ENCODE measurements at regions not wholly inside any gene's neighbourhood (a gene's known extent, or its start where the extent isn't known, plus 50 kb on each side); places are given as distances from the start of the nearest gene placed in this dataset.

DNA sequence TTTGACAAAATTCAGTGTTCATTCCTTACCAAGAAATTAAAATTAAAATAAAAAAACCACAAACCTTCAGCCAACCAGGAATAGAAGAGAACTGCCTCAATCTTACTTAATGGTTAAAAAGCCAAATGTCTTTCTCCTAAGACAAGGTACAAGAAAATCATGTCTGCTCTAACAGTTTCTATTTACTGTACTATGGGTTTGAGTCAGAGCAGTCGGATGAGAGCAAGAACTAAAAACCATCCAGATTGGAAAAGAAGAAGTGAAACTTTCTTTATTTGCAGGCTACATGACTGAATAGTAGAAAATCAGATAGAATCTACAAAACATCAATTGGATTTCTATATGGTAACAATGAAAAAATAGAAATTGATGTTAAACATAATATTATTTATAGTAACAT lies 555.5 kb upstream of the TNP1 start:
- H3K9me3 ChIP-seq = no peaks in the 10 kb centered on the region
- H3K27me3 ChIP-seq (ENCODE audit: insufficient read depth in 3 of 3, low read length in 2 of 3) = no peaks in the 10 kb centered on the region
- no peaks in the 10 kb centered on the region for H3K36me3 ChIP-seq (ENCODE audit: insufficient read depth in 1 of 2, low read depth in 1 of 2)
- WGBS, 3 donors = 87 to 97% (median 88%) methylated on average over 1 of the region's 1 CpG
- H3K27ac ChIP-seq = no peak overlapping the region
- ATAC-seq (no peak), DNase-seq (no peak)
- H3K4me3 ChIP-seq = no peak overlapping the region
- no peak for TF ChIP-seq CTCF (IDR thresholded peaks at IDR 0.05)
- intact Hi-C loops (cut with DNase I) = no loop called here
- peaks cover 6% of the 10 kb centered on the region for H3K4me1 ChIP-seq

DNA sequence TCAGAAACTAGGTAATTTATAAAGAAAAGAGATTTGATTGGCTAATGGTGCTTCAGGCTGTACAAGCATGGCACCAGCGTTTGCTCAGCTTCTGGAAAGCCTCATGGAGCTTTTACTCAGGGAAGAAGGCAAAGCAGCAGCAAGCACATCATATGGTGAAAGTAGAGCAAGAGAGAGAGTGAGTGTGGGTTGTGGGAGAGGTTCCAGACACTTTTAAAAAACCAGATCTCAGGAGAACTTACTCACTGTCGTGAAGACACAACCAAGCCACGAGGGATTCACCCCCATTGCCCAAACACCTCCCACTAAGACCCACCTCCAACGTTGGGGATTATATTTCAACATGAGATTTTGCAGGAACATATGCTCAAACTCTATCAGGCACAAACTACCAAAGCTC lies 554.6 kb upstream of the TNP1 start:
- TF ChIP-seq CTCF (IDR thresholded peaks at IDR 0.05) = no peak
- H3K9me3 ChIP-seq = no peaks in the 10 kb centered on the region
- H3K4me3 ChIP-seq = no peak overlapping the region
- H3K27me3 ChIP-seq (ENCODE audit: insufficient read depth in 3 of 3, low read length in 2 of 3) = no peaks in the 10 kb centered on the region
- ATAC-seq = no peak
- peaks cover 6% of the 10 kb centered on the region for H3K4me1 ChIP-seq
- intact Hi-C loops (cut with DNase I) = no loop called here
- no peak for DNase-seq
- WGBS, 3 donors = 79 to 84% (median 79%) methylated on average over 4 of the region's 4 CpGs
- no peak overlapping the region for H3K27ac ChIP-seq
- no peaks in the 10 kb centered on the region for H3K36me3 ChIP-seq (ENCODE audit: insufficient read depth in 1 of 2, low read depth in 1 of 2)

DNA sequence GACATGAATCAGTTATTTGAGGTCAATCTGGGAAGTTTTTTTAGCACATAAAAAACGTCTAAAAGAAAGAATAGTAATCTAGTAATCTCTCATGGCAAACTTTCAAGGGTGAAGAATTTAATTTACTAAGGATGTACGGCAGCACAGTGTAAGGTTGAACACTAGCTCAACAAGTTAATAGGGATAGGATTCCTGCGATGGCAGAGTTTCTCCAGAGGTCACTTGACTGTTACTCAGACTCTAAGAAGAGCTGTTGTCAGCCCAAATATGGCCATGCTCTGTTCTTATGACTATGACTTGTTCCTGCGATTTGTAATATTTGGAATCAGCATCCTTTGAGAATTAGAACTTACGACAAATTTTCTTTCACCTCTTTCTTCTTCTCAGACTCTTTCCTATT lies 553.3 kb upstream of the TNP1 start:
- Histone ChIP-seq H3K4me3 (no peak overlapping the region), H3K4me1 (peaks cover 6% of the 10 kb centered on the region), H3K36me3 (ENCODE audit: insufficient read depth in 1 of 2, low read depth in 1 of 2) (no peaks in the 10 kb centered on the region), H3K9me3 (no peaks in the 10 kb centered on the region), H3K27ac (peak overlapping the region; percentile 28), H3K27me3 (ENCODE audit: insufficient read depth in 3 of 3, low read length in 2 of 3) (no peaks in the 10 kb centered on the region)
- intact Hi-C loops (cut with DNase I) = no loop called here
- WGBS, 3 donors = 46 to 49% (median 47%) methylated on average over 5 of the region's 5 CpGs
- ATAC-seq = peak; percentile 53 to 84 (median 70)
- DNase-seq = no peak
- no peak for TF ChIP-seq CTCF (IDR thresholded peaks at IDR 0.05)

DNA sequence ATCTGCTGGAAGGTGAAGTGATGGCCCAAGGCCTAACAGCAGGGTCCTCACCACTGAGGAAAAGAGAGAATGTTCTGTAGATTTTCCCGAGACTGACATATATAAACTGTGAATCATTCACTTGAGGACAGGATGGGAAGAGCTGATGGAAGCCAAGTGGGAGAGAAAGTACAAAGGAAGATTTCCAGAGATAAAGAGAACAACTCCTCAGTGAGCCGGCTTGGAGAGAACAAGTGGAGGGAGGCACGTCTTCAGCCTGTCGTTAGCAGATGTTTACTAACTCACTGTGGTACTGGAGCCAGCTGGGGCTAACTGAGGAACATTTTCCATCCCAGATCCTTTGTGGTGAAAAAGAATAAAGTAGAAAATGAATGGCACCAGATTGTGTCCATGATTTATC lies 552.9 kb upstream of the TNP1 start:
- Histone ChIP-seq H3K36me3 (ENCODE audit: insufficient read depth in 1 of 2, low read depth in 1 of 2) (no peaks in the 10 kb centered on the region), H3K4me3 (no peak overlapping the region), H3K27ac (peak overlapping the region; percentile 28), H3K4me1 (peaks cover 6% of the 10 kb centered on the region), H3K27me3 (ENCODE audit: insufficient read depth in 3 of 3, low read length in 2 of 3) (no peaks in the 10 kb centered on the region), H3K9me3 (no peaks in the 10 kb centered on the region)
- ATAC-seq = peak in 2 of 4 donors; percentile 43 to 63
- intact Hi-C loops (cut with DNase I) = no loop called here
- no peak for DNase-seq
- WGBS, 3 donors = 48 to 69% (median 52%) methylated on average over 4 of the region's 4 CpGs
- no peak for TF ChIP-seq CTCF (IDR thresholded peaks at IDR 0.05)

DNA sequence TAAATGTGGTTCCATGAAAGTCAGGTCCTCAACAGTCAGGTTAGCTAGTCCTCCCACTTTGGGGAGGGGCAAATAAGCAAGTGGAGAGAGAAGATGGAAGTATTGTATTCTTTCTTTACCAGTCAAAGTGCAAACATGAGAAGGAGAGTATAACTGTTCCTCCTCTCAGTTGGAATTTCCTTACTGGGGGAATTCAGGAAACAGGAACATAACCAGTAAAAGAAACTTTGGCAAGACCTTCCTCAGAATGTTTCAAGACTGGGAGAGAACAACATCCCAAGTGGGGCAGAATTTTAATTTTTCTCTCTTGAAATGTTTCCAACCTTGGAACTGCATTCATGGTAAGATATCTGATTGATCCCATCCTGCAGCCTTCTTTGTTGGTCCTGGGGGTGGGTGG lies 552.4 kb upstream of the TNP1 start:
- no peaks in the 10 kb centered on the region for H3K36me3 ChIP-seq (ENCODE audit: insufficient read depth in 1 of 2, low read depth in 1 of 2)
- H3K27ac ChIP-seq = peak overlapping the region; percentile 28
- DNase-seq = no peak
- TF ChIP-seq CTCF (IDR thresholded peaks at IDR 0.05) = no peak
- no peaks in the 10 kb centered on the region for H3K27me3 ChIP-seq (ENCODE audit: insufficient read depth in 3 of 3, low read length in 2 of 3)
- intact Hi-C loops (cut with DNase I) = no loop called here
- peaks cover 6% of the 10 kb centered on the region for H3K4me1 ChIP-seq
- no peaks in the 10 kb centered on the region for H3K9me3 ChIP-seq
- ATAC-seq = peak in 1 of 4 donors; percentile 11
- H3K4me3 ChIP-seq = no peak overlapping the region

All from psoas muscle (tissue), 7 donors.